HCT116 (cell line): ENCODE measurements at regions not wholly inside any gene's neighbourhood (a gene's known extent, or its start where the extent isn't known, plus 50 kb on each side); places are given as distances from the start of the nearest gene placed in this dataset.

Experiments used
- ATAC-seq: fragments of 200-7000 bp; cut with Tn5 transposase; 2 replicates; pipeline ENCODE4 v1.9.1; 2020; ENCODE audit warnings: mild to moderate bottlenecking, moderate library complexity
- BruUV-seq: library from RNA; stranded (reverse); fragments of 400-500 nt; replicated peaks from 2 replicates; lab custom pipeline; 2021; lab: Mats Ljungman, UMichigan
- CTCF ChIA-PET: fragments of 300-600 bp; sonication (Branson Sonifier 250); formaldehyde crosslinking; loops from one replicate; lab custom pipeline; 2021; ENCODE audit warnings: antibody characterized with exemption; lab: Charles Lee
- POLR2A ChIA-PET: fragments of 300-600, 350-600 bp; sonication (Branson Sonifier 250); formaldehyde crosslinking; loops from one replicate; lab custom pipeline; 2021; ENCODE audit warnings: antibody characterized with exemption; lab: Charles Lee
- RAD21 ChIA-PET, 2 experiments: fragments of 300-600 bp; sonication (Branson Sonifier 250); formaldehyde crosslinking; loops; one replicate each; lab custom pipeline; 2023; ENCODE audit warnings: low total read pairs in 2 of 2; ENCODE audit not compliant: uncharacterized antibody in 2 of 2, unreplicated experiment in 2 of 2, low non-redundant PET in 1 of 2; lab: Charles Lee
- DNase-seq: peaks from one replicate; pipeline ENCODE4 v3.0.0-alpha.2; 2010; ENCODE audit warnings: low read depth, low spot score
- H2AFZ ChIP-seq: fragments of 200-600 bp; shearing (Covaris generic), sonication (generic); 2 replicates; pipeline ENCODE4 v1.6.1; 2017; ENCODE audit warnings: low read depth, mixed run types, mixed read lengths, antibody characterized with exemption, low read length; ENCODE audit not compliant: poor library complexity, severe bottlenecking
- H3K27ac ChIP-seq: 2 replicates; pipeline ENCODE4 v1.5.1; 2012; ENCODE audit warnings: low read depth, low read length
- H3K27me3 ChIP-seq: fragments of 200-600 bp; sonication (generic); 2 replicates; pipeline ENCODE4 v1.6.1; 2016; ENCODE audit warnings: mixed run types, low read length, mixed read lengths; ENCODE audit not compliant: insufficient read depth
- H3K36me3 ChIP-seq, 2 experiments: fragments of 200-500 bp in 1 of 2; fragments of 200-600 bp in 1 of 2; sonication (Bioruptor generic) in 1 of 2; sonication (generic) in 1 of 2; 2 replicates each; pipeline versions ENCODE4 v1.5.1 to v1.6.1; 2014 to 2016; ENCODE audit warnings: low read length in 2 of 2, inconsistent platforms in 1 of 2, mixed read lengths in 1 of 2, mixed run types in 1 of 2; ENCODE audit not compliant: insufficient read depth in 2 of 2, control insufficient read depth in 1 of 2
- H3K4me1 ChIP-seq, 2 experiments: fragments of 200-600 bp in 1 of 2; sonication (generic) in 1 of 2; 2 replicates each; pipeline versions ENCODE4 v1.5.1 to v1.6.1; 2012 to 2017; ENCODE audit warnings: low read length in 2 of 2, inconsistent platforms in 1 of 2, mild to moderate bottlenecking in 1 of 2, mixed read lengths in 1 of 2, mixed run types in 1 of 2, moderate library complexity in 1 of 2; ENCODE audit not compliant: insufficient read depth in 2 of 2, control insufficient read depth in 1 of 2
- H3K4me2 ChIP-seq: fragments of 200-600 bp; sonication (generic); 2 replicates; pipeline ENCODE4 v1.6.1; 2017; ENCODE audit warnings: mixed run types, low read length, mixed read lengths
- H3K4me3 ChIP-seq, 2 experiments: fragments of 200-600 bp in 1 of 2; sonication (generic) in 1 of 2; replicated peaks in 1 of 2; 2 replicates each; pipeline ENCODE4 v1.5.1; 2011 to 2016; ENCODE audit warnings: low read length in 2 of 2, control low read depth in 1 of 2, low read depth in 1 of 2, mild to moderate bottlenecking in 1 of 2, mixed read lengths in 1 of 2, mixed run types in 1 of 2
- H3K79me2 ChIP-seq: fragments of 200-600 bp; sonication (generic); 2 replicates; pipeline ENCODE4 v1.6.1; 2017; ENCODE audit warnings: mild to moderate bottlenecking, mixed run types, low read length, moderate library complexity, mixed read lengths; ENCODE audit not compliant: insufficient read depth
- H3K9ac ChIP-seq: fragments of 200-600 bp; sonication (generic); 2 replicates; pipeline ENCODE4 v1.6.1; 2016; ENCODE audit warnings: low read length, mixed read lengths
- H3K9me2 ChIP-seq: fragments of 200-600 bp; sonication (generic), shearing (Covaris generic); 2 replicates; pipeline ENCODE4 v1.6.1; 2017; ENCODE audit warnings: mixed run types, mild to moderate bottlenecking, moderate library complexity; ENCODE audit not compliant: insufficient read depth
- H3K9me3 ChIP-seq, 2 experiments: fragments of 200-500 bp in 1 of 2; fragments of 200-600 bp in 1 of 2; sonication (Bioruptor generic) in 1 of 2; sonication (generic) in 1 of 2; 2 replicates each; pipeline ENCODE4 v1.6.1; 2014 to 2017; ENCODE audit warnings: low read length in 2 of 2, mixed read lengths in 2 of 2, inconsistent platforms in 1 of 2, low read depth in 1 of 2, mild to moderate bottlenecking in 1 of 2, mixed run types in 1 of 2, moderate library complexity in 1 of 2; ENCODE audit not compliant: control insufficient read depth in 1 of 2, insufficient read depth in 1 of 2
- H4K20me1 ChIP-seq: fragments of 200-600 bp; sonication (generic), shearing (Covaris generic); 2 replicates; pipeline ENCODE4 v1.6.1; 2017; ENCODE audit warnings: mixed run types, mild to moderate bottlenecking, moderate library complexity; ENCODE audit not compliant: insufficient read depth
- CTCF ChIP-seq, 3 experiments: fragments of 200-600 bp in 1 of 3; sonication (generic) in 1 of 3; IDR thresholded peaks in 2 of 3; conservative IDR thresholded peaks in 1 of 3; 2 replicates each; pipeline ENCODE4 v1.5.1; 2012 to 2017; ENCODE audit warnings: low read depth in 2 of 3, low read length in 2 of 3, antibody characterized with exemption in 1 of 3, borderline replicate concordance in 1 of 3, control low read depth in 1 of 3, mild to moderate bottlenecking in 1 of 3, mixed read lengths in 1 of 3, mixed run types in 1 of 3, moderate library complexity in 1 of 3; ENCODE audit not compliant: insufficient read depth in 1 of 3
- POLR2A ChIP-seq: IDR thresholded peaks from 2 replicates; pipeline ENCODE4 v1.7.0; 2011; ENCODE audit warnings: borderline replicate concordance; ENCODE audit not compliant: insufficient read depth, insufficient read length; ENCODE audit errors: extremely low read depth
- SP1 ChIP-seq: IDR thresholded peaks from 2 replicates; pipeline ENCODE4 v1.6.1; 2012; ENCODE audit warnings: low read depth
- TCF7L2 ChIP-seq: IDR thresholded peaks from 2 replicates; pipeline ENCODE4 v1.7.0; 2011; ENCODE audit warnings: borderline replicate concordance, inconsistent platforms; ENCODE audit not compliant: insufficient read depth, insufficient read length; ENCODE audit errors: extremely low read depth
- ZBTB33 ChIP-seq: IDR thresholded peaks from 2 replicates; pipeline ENCODE4 v1.6.1; 2011; ENCODE audit warnings: mild to moderate bottlenecking, low read length, moderate library complexity; ENCODE audit not compliant: insufficient replicate concordance; ENCODE audit errors: extremely low read depth
- intact Hi-C: fragments of 100-400 bp; cut with micrococcal nuclease; formaldehyde crosslinking; loops from 2 replicates; pipeline ENCODE4 v1.10.0; 2022
- TF ChIP-seq, protein P1 (sequence below): IDR thresholded peaks from 2 replicates; pipeline ENCODE4 v1.6.1; 2012

DNA sequence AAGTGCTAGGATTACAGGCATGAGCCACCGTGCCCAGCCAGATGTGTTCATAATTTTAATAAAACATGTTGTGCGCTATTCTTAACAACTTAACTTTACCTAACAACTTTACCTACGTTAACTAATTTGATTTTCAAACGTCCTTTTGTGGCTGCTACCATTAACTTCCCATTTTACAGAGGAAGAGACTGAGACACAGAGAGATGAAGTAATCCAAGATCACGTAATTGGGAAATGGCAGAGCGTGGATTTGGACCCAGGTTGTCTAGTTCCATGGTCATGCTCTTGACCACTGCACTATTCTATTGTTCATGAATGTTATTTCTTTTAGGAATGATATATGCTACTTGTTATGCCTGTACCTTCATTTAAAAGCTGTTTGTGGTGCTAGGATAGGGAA, 80.3 kb upstream of the MTPN start:
- H3K27me3 ChIP-seq, result peaks cover 12% of the 10 kb centered on the region
- no peaks in the 10 kb centered on the region for H4K20me1 ChIP-seq
- no peaks in the 10 kb centered on the region for H3K9me2 ChIP-seq
- H3K79me2 ChIP-seq, result no peaks in the 10 kb centered on the region
- POLR2A ChIA-PET, result no interaction called here
- no peaks in the 10 kb centered on the region for H3K9me3 ChIP-seq
- no peak overlapping the region for H2AFZ ChIP-seq
- no peaks in the 10 kb centered on the region for H3K4me1 ChIP-seq
- no peak for TF ChIP-seq CTCF (IDR thresholded peaks at IDR 0.05 in 2 of 3, conservative IDR thresholded peaks at IDR 0.05 in 1 of 3; ENCODE audit: borderline replicate concordance in 1 of 3, insufficient read depth in 1 of 3, low read depth in 2 of 3, low read length in 2 of 3)
- TF ChIP-seq ZBTB33, result no peak
- TF ChIP-seq, all 23 proteins: peak for 0
- Histone ChIP-seq H3K4me3 (no peak overlapping the region), H3K27ac (no peak overlapping the region), H3K9ac (no peak overlapping the region), H3K4me2 (no peak overlapping the region), H3K36me3 (no peaks in the 10 kb centered on the region)
- ATAC-seq (no peak), DNase-seq (no peak)
- no TSS peak for BruUV-seq
- CTCF ChIA-PET, result no interaction called here
- RAD21 ChIA-PET, result no interaction called here
- intact Hi-C loops, result no loop called here

DNA sequence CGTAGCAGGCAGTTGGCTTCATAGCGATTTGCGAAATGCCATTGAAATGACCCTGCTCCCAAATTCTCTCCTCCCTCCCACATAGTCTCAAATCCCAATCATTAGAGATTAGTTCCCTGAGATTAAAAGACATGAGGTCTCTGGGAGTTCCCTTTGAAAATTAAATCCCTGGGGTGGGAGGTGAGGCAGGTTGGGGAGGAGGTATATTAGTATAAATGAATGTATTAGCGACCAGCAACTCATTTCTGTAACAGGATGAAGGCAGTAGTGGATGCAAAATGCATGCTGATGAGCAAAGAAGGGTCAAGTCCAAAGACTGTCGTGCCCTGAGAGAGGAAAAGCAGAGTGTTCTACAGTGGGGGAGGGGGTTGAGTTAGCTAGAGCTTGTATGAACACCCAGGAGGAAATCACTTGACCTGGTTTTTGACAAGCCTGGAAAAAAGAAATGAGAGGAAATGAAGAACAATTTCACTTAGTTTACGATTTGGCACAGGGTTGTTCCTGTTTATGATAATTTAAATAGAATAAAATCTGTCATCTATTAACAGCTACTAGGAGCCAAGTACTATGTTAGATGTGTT, 79.6 kb upstream of the MTPN start:
- ChIA-PET POLR2A (no interaction called here), CTCF (no interaction called here)

More for the DNA sequence above, 79.6 kb upstream of the MTPN start:
- no peak overlapping the region for H3K9ac ChIP-seq
- H3K4me3 ChIP-seq, result no peak overlapping the region
- no peak overlapping the region for H3K4me2 ChIP-seq
- no peaks in the 10 kb centered on the region for H3K9me3 ChIP-seq
- peaks cover 7% of the 10 kb centered on the region; the same call in 1 of the 2 replicates for H3K27me3 ChIP-seq
- no TSS peak for BruUV-seq
- ATAC-seq (no peak), DNase-seq (no peak)
- H3K27ac ChIP-seq, result no peak overlapping the region
- no peaks in the 10 kb centered on the region for H4K20me1 ChIP-seq
- TF ChIP-seq SP1 (no peak), POLR2A (no peak), CTCF (IDR thresholded peaks at IDR 0.05 in 2 of 3, conservative IDR thresholded peaks at IDR 0.05 in 1 of 3; ENCODE audit: borderline replicate concordance in 1 of 3, insufficient read depth in 1 of 3, low read depth in 2 of 3, low read length in 2 of 3) (no peak), TCF7L2 (no peak)
- TF ChIP-seq, protein P1, sequence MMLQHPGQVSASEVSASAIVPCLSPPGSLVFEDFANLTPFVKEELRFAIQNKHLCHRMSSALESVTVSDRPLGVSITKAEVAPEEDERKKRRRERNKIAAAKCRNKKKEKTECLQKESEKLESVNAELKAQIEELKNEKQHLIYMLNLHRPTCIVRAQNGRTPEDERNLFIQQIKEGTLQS, result no peak
- no peaks in the 10 kb centered on the region for H3K4me1 ChIP-seq
- no peaks in the 10 kb centered on the region for H3K36me3 ChIP-seq
- intact Hi-C loops, result no loop called here
- no peaks in the 10 kb centered on the region for H3K79me2 ChIP-seq
- H3K9me2 ChIP-seq, result no peaks in the 10 kb centered on the region
- RAD21 ChIA-PET, result no interaction called here
- no peak overlapping the region for H2AFZ ChIP-seq
